HG03066 (cell line): ENCODE measurements at regions not wholly inside any gene's neighbourhood (a gene's known extent, or its start where the extent isn't known, plus 50 kb on each side); places are given as distances from the start of the nearest gene placed in this dataset.

ENCODE experiments used
- ATAC-seq: cut with Tn5 transposase; IDR thresholded peaks from one replicate; pipeline ENCODE4 v1.9.1; 2021; ENCODE audit warnings: low read depth; ENCODE audit not compliant: unreplicated experiment

GRCh38 chr11:113634940-113635575, 71.0 kb downstream of the TMPRSS5 start:
- no peak for ATAC-seq

GRCh38 chr11:113632981-113633380, 73.1 kb downstream of the TMPRSS5 start:
- ATAC-seq, result no peak

GRCh38 chr11:113629562-113629961, 76.5 kb downstream of the TMPRSS5 start:
- ATAC-seq, result no peak

GRCh38 chr11:113628912-113629311, 77.2 kb downstream of the TMPRSS5 start:
- no peak for ATAC-seq

DNA sequence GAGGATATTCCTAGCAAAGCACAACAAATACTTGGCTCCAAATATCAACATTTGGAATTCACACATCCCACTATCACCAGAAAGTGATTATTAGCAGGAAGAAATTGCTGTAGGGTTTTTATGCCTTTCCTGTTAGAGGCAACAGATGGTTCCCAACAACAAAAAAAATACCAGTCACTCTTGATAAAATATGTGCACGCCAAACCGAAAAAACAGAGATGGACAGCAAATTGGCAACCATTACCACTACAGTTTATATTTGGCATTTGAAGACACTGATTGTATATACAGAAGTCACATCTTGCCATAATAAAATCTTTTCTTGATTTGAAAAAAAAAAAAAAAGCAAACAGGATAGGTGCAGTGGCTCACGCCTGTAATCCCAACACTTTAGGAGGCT, 78.2 kb downstream of the TMPRSS5 start:
- no peak for ATAC-seq

DNA sequence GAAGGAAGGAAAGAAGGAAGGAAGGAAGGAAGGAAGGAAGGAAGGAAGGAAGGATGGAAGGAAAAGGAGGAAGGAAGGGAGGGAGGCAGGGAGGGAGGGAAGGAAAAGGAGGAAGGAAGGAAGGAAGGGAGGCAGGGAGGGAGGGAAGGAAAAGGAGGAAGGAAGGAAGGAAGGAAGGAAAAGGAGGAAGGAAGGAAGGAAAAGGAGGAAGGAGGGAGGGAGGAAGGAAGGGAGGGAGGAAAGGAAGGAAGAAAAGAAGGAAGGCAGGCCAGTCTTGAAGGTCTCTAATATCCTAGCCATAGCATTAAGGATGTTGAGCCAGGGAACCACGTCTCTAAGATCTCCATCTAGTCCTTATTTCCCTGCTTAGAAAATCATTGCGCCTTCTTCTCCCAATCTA, 78.8 kb downstream of the TMPRSS5 start:
- no peak for ATAC-seq

- no peak for ATAC-seq
These were observed 79.4 kb downstream of the TMPRSS5 start for GRCh38 chr11:113626736-113627135.

- no peak for ATAC-seq
These were observed 83.0 kb downstream of the TMPRSS5 start for GRCh38 chr11:113623114-113623513.

DNA sequence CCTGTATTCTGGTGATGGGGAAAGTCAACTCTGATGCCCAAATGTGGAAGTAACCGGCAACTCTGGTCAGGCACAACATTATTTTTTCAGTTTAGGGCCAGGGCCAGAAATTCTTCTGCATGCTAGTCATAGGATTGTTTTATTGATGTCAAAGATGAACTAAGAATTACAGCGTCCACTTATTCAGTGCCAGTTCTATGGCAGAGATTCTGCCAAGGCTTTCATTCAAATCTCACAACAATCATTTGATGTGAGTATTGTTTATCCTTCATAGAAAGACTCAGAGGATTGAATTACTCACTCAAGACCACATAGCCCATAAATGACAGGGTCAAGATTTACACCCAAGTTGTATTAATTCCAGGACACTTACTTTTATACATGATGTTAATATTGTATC, 87.7 kb downstream of the TMPRSS5 start:
- ATAC-seq, result no peak

DNA sequence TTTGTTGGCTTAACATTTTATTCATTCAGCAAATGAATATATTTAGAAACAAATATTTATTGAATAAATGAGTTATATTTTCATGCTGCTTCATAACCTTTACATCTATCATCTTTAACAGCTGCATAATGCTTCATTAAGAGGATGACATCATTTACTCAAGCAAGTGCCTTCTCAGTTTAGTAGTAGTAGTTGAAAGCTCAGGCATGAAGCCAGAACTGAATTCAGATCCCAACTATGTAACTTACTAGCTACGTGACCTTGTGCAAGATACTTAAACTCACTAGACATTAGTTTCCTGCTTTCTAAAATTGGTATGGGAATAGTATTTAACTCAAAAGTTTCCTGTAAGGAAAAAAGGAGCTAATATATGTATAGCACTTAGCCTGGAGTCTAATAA, 90.3 kb downstream of the TMPRSS5 start:
- no peak for ATAC-seq

GRCh38 chr11:113615098-113615497, 91.0 kb downstream of the TMPRSS5 start:
- no peak for ATAC-seq

GRCh38 chr11:113614097-113614496, 92.0 kb downstream of the TMPRSS5 start:
- no peak for ATAC-seq

- no peak for ATAC-seq
These were observed 92.5 kb downstream of the TMPRSS5 start for GRCh38 chr11:113613619-113614018.

DNA sequence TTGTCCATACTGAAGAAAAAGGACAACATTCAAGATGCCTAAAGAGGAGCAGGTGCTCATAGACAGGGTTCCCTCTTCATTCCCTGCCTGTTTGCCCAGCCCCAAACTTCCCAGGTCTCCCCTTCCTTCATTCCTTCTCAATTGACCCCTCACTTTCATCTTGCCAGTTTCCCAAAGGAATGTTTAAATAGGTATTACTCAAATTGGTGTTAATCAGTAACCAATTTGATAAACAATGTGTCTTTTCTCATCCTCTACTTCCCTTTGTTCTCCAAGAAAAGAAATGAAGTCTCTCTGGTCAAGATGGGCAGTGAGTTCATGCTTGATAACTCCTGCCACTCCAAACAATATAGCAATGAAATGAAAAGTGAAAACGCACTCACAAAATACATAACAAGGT, 101.9 kb downstream of the TMPRSS5 start:
- no peak for ATAC-seq

DNA sequence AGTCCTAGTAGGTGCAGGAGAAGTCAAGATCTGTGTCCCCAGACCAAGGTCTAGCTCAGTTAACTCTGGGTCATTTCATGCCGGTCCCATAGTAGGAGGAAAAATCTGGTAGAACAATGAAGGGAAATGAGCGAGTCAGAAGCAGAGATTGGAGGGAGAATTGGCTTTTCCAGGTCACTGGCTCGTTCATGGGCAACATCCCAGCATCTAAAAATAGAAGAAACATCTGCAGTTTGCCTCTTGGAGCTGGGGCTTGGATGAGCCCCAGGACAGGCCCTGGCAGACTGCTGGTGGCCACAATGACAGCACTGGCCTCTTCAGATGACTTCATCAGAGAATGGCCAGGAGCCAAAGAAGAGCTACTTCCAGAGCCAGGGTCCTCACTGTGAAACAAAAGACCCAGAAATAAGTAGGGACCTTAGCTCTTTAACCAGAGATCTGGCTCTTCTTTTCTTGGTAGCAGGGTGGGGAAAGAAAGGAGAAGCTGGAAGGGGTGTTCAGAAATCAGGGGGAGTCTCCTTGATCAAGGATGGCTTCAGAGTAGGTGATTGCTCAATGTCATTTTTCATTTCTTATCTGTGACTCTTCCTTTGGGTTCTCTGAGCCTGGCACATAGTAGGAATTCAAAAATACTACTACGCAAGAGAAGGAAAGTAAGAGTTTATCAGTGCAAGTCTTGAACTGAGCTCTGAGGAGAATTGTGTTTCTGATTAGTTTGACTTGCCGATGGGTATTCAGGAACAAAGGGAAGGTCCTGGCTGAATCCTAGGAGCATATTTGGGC, 102.6 kb downstream of the TMPRSS5 start:
- ATAC-seq, result no peak

GRCh38 chr11:113602483-113602882, 103.6 kb downstream of the TMPRSS5 start:
- no peak for ATAC-seq

DNA sequence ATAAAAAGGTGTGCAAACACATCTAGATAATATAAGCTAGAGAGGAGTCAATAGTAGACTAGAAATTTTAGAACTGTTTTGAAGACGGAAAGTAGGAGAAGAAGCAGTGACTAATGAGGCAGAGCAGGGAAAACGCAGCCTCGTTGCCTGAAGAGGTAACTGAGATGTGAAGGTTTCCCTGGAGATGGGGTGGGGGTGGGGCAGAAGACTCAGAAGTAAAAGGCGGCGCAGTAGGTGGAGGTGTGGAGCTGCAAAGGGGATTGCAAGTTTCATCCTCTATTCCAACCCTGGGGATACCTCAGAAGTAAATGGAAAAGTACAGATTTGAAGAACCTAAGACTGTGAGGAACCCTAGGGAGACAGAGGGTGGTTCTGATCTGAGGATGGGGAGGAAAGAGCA, 109.5 kb downstream of the TMPRSS5 start:
- no peak for ATAC-seq

DNA sequence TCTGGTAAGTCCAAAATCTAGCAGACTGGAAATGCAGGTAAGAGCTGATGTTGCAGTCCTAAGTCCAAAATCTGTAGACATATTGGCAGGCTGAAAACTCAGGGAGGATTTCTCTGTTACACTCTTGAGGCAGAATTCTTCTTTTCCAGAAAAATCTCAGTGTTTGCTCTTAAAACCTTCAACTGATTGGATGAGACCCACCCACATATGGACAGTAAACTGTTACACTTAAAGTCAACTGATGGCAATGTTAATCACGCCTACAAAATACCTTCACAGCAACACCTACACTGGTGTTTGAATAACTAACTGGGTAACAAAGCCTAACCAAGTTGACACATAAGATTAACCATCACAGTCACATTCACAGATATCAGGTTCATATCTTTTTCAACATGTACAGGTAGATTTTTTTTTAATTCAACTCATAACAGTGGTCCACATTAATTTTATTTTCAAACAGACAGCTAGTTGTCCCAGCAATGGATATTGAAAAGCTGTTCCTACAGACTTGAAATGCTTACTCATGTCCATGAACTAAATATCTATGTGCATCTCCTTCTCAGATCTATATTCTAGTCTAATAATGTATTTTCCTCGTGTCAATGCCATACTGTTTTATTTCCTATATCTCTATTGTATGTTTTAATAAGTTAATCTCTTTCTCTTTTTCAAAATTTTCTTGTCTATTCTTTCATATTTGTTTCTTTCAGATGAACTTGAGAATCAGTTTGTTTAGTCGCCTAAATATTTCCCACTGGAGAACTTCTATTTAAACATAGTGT, 110.1 kb downstream of the TMPRSS5 start:
- ATAC-seq, result no peak

GRCh38 chr11:113593698-113594308, 112.3 kb downstream of the TMPRSS5 start:
- ATAC-seq, result peak; percentile 56

GRCh38 chr11:113591117-113591516, 115.0 kb downstream of the TMPRSS5 start:
- no peak for ATAC-seq

- ATAC-seq, result peak; percentile 56
These were observed 112.1 kb upstream of the DRD2 start for GRCh38 chr11:113587308-113587739.
